Endothelial cell of hepatic sinusoid (primary cell): ENCODE measurements at regions not wholly inside any gene's neighbourhood (a gene's known extent, or its start where the extent isn't known, plus 50 kb on each side); places are given as distances from the start of the nearest gene placed in this dataset.
"Not testable (repeated sequence)": the region's sequence is repeated elsewhere in the genome, so short reads cannot be mapped to it uniquely, and the experiment has no call there.

Experiments
- in situ Hi-C: cut with HindIII; loops from 2 replicates; pipeline ENCODE4 v1.10.0; 2017; ENCODE audit warnings: low sequenced_read_pairs

DNA sequence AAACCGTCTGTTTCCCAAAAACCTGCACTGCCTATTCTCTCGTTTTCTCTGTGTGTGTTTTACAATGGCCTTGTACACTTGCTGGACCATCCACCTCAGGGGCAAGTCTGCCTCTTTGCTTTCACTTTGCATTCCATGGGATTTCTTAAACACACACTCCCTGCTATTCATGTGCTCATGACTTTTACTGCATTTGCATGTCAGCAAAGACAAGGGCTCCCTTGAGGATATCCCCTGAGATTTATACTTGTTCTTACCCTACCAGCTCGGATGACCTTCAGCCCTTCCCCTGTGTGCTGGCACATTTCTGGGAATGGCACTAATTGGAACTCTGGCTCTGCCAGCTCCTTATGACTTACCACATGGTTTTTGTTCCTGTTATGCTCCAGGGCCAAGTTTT lies 386.9 kb downstream of the AMY1C start:
- in situ Hi-C loops: no loop called here

DNA sequence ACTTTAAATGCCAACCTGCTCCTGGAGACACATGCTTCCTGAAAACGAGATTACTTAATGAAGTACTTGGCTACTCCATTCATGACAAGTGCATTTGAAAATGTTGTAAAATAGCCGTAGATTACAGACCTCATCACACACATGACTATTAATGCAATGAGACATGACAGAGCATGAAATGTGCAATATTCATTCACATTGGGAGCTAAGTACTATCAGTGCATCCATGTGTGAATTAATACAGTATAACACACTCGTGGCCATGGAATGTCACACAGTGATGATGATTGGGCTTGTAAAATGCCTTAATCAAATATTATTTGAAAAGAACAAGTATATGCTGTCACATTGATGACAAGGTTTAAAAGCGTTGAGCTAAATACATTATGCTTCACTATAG lies 407.0 kb downstream of the AMY1C start:
- in situ Hi-C loops: no loop called here

DNA sequence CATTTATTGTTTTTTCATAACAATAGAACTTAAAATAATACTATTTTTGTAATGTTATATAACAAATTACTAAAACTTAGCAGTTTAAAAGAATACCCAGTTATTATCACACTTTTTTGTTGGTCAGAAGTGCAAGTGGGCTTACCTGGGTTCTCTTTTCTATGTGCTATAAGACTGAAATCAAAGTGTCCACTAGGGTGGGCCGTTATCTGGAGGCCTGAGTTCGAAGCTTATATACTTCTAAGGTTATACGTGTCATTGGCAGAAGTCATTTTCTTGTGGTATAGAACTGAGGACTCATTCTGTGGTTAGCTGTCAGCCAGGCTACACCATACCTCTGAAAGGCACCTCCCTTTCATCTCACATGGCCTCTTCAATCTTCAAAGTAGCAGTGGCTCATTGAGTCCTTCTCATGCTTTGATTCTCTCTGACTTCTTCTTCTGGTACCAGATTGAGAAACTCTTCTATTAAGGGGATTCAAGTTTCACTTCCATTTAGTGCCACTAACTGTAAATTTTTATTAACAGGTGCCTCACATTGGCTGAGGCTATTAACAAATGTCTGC lies 414.3 kb downstream of the AMY1C start:
- in situ Hi-C loops: no loop called here

DNA sequence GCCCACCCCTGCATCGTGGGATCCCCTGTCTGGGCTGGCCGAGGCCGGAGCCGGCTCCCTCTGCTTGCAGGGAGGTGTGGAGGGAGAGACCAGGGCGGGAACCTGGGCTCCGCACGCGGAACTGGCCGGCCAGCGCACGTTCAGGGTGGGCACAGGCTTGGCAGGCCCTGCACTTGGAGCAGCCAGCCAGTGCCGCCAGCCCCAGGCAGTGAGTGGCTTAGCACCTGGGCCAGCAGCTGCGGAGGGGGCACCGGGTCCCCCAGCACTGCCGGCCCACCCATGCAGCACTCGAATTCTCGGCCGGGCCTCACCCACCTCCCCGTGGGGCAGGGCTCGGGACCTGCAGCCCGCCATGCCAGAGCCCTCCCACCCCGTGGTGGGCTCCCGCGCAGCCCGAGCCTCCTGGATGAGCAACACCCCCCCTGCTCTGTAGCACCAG lies 422.6 kb downstream of the AMY1C start:
- in situ Hi-C loops: no loop called here

DNA sequence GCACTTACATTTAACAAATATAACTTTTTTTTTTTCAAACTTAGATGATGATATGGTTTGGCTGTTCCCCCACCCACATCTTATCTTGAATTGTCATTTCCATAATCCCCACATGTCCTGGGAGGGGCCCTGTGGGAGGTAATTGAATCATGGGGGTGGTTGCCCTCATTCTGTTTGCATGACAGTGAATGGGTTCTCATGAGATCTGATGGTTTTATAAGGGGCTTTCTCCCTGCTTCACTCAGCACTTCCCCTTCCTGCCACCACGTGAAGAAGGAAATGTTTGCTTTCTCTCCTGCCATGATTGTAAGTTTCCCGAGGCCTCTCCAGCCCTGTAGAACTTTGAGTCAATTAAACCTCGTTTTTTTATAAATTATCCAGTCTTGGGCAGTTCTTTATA lies 432.6 kb downstream of the AMY1C start:
- in situ Hi-C loops: no loop called here

DNA sequence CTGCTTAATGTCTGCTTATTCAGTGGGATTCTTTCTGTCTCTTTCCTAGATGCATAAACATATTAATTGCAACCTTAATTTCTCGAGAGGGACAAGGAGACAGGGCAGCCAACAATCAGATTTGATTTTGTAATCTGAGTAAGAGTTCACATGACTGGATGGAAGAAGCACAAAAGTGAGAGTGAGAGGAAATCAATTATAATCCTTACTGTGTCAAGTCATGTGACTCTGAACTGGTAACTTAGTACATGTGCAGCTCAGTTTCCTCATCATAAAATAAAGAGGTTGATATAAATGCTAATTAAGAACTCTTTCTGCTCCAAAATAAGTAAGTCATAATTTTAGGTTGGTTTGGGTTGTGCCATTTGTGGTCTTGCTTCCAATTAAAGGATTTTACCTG lies 439.5 kb downstream of the AMY1C start:
- in situ Hi-C loops: no loop called here

DNA sequence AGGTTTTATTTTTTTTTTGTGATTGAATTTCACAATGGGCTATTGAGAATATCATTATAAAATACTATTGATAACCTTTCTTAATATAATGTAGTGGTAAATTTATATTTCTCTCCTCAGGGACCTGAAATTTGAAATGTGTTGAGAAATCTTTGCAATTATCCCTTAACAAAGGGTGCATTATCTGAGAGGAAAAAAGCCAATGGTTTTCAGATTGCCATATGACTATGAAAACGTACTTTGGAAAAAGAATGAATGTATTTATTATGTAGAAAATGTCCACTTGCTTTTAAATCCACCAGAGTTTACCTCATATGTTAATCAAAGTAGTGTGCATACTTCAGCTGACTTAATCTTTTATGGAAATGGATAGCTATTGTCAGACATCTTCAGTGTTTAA lies 441.1 kb downstream of the AMY1C start:
- in situ Hi-C loops: no loop called here

DNA sequence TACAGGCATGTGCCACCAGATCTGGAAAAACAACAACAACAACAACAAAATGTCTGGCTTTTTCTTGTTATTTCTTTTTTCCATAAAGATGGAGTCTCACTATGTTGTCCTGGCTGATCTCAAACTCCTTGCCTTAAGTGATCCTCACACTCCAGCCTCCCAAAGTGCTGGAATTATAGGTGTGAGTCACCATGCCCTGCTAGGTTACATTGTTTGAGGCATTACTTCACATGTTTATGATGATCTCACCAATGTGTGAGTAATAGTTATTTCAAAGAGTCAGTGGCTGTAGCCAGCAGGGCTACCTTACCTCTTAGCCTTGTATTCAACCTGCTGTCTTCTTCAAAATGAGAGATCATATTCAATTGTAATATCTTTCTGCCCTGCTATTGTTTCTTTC lies 445.7 kb downstream of the AMY1C start:
- in situ Hi-C loops: no loop called here

DNA sequence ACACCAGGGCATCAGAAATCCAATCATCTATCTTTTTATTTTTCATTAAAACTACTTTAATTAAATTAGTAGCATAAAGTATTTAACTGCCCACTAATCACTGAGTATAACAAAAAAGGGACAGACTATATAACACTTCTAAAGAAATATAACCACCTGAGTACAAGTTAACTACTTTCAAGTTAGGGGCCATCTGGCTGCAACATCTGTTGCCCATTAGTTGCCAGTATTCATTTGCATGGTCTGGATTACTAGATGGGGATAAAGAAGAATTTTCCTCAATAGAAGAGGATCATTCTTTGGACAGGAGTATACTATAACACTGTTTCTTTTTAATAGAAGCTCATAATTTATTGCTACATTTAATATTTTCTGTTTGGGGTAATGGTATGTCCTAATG lies 446.4 kb downstream of the AMY1C start:
- in situ Hi-C loops: no loop called here

DNA sequence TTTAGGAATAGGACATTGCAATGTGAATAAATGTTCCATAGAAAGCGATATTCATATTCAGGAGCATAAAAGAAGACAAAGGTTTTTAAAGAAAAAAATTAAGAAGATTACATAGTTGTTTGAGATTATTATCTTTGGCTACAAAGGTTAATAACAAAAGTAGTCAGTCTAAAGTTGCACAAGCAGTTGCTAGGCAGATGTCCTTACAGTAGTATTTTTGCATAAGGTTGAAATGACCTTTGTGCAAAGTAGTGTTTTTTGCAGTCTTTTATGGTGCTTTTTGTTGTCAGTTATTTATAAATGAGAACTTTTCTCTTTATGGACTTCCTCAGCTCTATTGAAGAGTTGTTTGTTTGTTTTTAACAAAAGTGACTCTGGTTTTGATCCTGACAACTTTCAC lies 447.8 kb downstream of the AMY1C start:
- in situ Hi-C loops: no loop called here

DNA sequence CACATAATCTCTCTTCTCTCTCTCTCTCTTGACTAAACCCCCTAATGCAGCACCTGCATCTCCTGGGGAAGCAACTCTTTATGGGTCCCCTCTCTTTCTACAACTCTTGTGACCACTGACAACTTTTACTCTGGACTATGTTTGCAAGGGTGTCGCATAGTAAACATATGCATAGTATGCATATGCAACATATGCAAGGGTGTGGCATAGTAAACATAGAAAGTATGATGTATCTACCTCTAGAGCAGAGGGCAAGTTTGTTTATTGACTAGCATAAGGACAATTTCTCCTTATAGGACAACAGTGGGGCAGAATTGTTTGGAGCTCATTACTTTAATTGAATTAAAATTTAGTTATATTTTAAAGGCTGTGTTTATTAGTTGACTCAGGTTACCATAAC lies 462.5 kb downstream of the AMY1C start:
- in situ Hi-C loops: no loop called here

DNA sequence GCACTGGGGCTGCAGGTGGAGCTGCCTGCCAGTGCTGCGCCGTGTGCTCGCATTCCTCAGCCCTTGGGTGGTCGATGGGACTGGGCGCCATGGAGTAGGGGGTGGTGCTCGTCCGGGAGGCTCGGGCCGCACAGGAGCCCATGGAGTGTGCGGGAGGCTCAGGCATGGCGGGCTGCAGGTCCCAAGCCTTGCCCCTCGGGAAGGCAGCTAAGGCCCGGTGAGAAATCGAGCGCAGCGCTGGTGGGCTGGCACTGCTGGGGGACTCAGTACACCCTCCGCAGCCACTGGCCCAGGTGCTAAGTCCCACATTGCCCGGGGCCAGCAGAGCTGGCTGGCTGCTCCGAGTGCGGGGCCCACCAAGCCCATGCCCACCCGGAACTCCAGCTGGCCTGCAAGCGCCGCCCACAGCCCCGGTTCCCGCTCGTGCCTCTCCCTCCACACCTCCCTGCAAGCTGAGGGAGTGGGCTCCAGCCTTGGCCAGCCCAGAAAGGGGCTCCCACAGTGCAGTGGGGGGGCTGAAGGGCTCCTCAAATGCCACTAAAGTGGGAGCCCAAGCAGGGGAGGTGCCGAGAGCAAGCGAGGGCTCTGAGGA lies 467.8 kb downstream of the AMY1C start:
- in situ Hi-C loops: not testable (repeated sequence)

DNA sequence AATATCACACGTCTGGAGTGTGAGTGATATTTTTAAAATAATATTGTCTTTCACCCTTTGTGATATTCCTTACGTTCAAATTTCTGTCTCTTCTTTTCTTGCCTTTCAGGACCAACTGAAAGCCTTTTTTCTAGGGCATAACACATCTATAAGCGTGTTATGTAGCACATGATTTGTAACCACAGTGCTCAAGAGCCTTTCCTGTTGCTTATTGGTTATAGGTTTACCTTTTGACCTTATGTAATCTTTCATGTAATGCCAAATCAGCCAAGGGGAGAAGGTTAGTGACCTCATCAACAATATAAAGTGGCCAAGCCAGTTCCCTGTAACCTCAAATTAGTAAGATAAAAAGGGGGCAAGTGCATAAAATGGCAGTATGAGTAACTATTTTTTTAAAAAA lies 480.2 kb downstream of the AMY1C start:
- in situ Hi-C loops: no loop called here

DNA sequence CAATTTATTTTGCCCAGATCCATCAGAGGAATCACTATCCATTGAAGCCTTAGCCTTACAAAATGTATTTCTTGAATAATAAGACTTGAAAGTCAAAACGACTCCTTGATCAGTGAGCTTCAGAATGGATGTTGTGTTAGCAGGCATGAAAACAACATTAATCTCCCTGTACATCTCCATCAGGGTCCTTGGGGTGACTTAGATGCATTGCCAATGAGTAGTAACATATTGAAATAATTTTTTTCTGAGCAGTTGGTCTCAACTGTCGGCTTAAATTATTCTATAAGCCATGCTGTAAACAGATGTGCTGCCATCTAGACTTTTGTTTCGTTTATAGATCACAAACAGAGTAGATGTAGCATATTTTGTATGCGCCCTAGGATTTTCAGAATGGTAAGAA lies 482.0 kb downstream of the AMY1C start:
- in situ Hi-C loops: no loop called here

DNA sequence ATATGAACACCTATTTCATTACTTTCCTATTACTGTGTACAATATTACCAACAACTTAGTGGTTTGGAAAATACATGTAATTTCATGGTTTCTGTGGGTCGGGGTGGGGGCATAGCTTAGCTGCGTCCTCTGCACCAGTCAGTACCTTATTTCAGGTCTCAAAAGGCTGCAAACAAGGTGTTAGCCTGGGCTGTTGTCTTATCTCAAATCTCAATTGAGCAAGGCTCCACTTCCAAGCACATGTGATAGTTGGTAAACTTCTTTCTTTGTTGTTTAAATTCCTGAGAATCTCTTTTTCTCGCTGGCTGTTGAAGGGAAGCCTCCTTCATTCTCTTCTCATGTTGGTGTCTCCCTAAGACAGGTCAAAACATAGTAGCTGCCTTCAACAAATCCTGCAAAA lies 485.4 kb downstream of the AMY1C start:
- in situ Hi-C loops: no loop called here

DNA sequence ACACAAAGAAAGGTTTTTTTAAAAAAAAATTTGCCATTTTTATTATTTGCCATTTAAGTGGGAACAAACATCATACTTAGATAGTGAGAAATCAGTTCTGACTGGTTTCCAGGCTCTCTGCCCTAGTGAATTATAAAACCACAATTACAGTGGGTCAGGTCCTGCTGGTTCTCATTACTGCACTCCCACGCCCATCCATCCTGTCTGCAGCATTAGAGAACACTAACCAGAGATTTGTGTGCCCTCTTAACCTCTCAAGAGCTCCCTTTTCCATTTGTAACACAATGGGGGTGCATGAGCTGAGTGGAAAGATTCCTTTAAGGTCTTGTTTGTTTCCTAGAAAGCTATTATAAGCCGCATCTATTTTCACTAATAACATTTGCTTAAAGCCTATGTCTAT lies 489.3 kb downstream of the AMY1C start:
- in situ Hi-C loops: no loop called here

DNA sequence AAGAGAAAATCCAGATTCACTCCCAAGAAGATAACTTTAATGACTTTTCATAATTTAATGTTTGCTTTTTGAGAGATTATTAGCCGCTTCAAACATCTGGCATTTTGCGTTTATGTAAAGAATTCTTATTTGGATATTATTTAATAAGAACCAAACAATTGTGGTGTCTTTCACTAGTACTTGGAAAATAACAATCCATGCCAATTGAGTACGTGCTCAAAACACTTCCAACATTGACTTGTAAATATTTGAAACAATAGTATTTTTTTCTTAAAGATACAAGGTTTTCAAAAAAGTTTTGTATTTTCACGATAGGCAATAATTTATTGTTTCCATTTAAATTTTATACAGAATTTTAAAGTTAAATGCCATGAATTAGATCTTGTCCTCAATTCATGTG lies 498.7 kb downstream of the AMY1C start:
- in situ Hi-C loops: no loop called here

DNA sequence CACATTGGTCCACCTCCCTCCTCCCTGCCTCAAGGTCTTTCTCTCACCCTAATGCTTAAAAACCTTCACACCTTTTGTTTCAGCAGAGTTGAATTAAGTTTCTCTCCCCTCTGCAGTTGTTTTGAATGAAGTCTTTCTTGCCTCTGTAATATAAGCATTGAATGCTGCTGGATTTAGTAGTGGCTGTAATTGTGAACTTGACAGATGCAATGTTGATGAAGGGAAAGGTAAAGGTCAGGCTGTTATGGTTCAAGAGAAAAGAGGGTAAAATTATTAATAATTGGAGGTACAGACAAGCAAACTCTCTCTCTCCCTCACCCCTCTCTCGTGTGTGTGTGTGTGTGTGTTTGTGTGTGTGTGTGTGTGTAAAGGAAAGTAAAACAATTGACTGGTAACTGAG lies 509.8 kb downstream of the AMY1C start:
- in situ Hi-C loops: no loop called here

DNA sequence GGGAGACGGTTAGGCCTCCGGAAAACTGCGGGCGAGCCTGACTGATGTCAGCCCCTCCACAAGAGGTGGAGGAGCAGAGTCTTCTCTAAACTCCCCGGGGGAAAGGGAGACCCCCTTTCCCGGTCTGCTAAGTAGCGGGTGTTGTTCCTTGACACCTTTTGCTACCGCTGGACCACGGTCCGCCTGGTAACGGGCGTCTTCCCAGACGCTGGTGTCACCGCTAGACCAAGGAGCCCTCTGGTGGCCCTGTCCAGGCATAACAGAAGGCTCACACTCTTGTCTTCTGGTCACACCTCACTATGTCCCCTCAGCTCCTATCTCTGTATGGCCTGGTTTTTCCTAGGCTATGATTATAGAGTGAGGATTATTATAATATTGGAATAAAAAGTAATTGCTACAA lies 513.4 kb downstream of the AMY1C start:
- in situ Hi-C loops: not testable (repeated sequence)

DNA sequence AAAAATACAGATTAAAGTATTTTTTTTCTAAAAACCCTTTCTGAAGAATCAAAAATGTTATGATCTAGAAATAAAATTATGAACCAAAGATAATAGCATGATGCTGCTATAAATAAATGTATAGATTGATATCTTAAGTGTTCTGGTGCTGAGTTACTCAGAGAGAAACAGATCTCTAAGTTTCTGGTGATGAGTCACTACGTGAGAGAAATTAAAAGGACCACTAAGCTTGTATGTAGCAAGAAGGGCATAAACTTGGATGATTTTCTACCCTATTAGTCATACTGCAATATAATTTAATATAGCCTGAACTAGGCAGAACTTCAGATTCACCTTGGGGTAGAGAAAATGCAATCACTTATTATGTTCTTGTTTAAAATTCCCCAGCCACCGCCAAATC lies 514.8 kb downstream of the AMY1C start:
- in situ Hi-C loops: no loop called here

DNA sequence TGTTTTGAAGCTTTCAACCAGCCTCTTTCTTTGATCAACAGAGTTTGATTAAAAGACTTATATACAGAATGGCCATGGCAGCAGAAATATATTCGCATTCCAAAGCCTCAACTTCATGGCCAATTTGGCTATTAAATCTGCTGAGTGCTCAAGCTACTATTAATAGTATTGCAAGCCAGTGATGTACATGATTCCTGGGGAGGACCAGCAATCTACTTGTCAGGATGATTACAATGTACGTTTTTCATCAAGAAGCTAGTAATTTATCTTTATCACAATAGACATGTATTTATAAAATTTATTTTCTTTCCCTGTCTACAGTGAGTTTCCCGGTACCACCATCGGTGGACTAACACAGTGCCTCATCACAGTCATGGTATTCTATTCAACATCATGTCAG lies 515.5 kb downstream of the AMY1C start:
- in situ Hi-C loops: no loop called here

DNA sequence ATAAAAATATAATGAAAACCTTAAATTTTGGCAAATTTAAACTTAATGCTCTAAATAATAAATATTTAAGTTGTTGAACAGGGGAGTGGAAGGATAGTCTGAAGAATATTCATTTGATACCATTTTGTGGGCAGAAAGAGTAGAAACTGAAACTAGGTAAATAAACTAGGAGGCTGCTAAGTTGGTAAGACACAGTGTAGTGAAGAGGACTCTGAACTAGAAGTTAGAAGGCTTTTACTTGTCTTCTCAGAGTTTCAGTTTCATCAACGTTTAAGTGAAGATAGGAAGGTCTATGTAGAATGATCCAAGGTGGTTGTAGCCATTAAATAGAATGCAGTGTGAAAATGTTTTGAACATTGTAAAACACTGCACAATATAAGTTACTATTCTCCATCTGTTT lies 516.9 kb downstream of the AMY1C start:
- in situ Hi-C loops: no loop called here

DNA sequence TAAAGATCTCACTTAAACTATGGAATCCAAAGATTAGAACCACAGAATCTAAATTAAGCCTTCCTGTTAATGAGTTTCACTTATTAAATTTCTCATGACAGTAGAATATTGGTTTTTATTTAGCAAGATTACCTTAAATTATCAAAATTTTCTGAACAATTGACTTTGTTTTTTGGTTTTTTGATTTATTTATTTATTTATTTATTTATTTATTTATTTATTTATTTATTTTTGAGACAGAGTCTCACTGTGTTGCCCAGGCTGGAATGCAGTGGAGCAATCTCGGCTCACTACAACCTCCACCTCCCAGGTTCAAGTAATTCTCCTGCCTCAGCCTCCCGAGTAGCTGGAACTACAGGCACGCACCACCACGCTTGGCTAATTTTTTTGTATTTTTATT lies 538.6 kb downstream of the AMY1C start:
- in situ Hi-C loops: not testable (repeated sequence)
